ENCODE measurements at regions not wholly inside any gene's neighbourhood (a gene's known extent, or its start where the extent isn't known, plus 50 kb on each side); places are given as distances from the start of the nearest gene placed in this dataset.
"Not testable (repeated sequence)": the region's sequence is repeated elsewhere in the genome, so short reads cannot be mapped to it uniquely, and the experiment has no call there.

- DNase-seq; in situ Hi-C loops (cut with MboI; ENCODE audit: low pct_unique_long_range_greater_than_20kb, low sequenced_read_pairs): not testable (repeated sequence)
Observed at GRCh38 chr6:53423560-53423959, 74.8 kb upstream of the ELOVL5 start.

GRCh38 chr6:53419026-53419425, 70.3 kb upstream of the ELOVL5 start:
- no peak for DNase-seq
- in situ Hi-C loops (cut with MboI; ENCODE audit: low pct_unique_long_range_greater_than_20kb, low sequenced_read_pairs): no loop called here

GRCh38 chr6:53418288-53418687, 69.5 kb upstream of the ELOVL5 start:
- in situ Hi-C loops (cut with MboI; ENCODE audit: low pct_unique_long_range_greater_than_20kb, low sequenced_read_pairs): no loop called here
- no peak for DNase-seq

- no peak for DNase-seq
- in situ Hi-C loops (cut with MboI; ENCODE audit: low pct_unique_long_range_greater_than_20kb, low sequenced_read_pairs): no loop called here
Observed at GRCh38 chr6:53417141-53417540, 68.4 kb upstream of the ELOVL5 start.

- in situ Hi-C loops (cut with MboI; ENCODE audit: low pct_unique_long_range_greater_than_20kb, low sequenced_read_pairs): no loop called here
- DNase-seq: no peak
Observed at GRCh38 chr6:53413326-53413725, 64.6 kb upstream of the ELOVL5 start.

- in situ Hi-C loops (cut with MboI; ENCODE audit: low pct_unique_long_range_greater_than_20kb, low sequenced_read_pairs): no loop called here
- no peak for DNase-seq
Observed at GRCh38 chr6:53412751-53413150, 64.0 kb upstream of the ELOVL5 start.

GRCh38 chr6:53412021-53412715, 63.4 kb upstream of the ELOVL5 start:
- in situ Hi-C loops (cut with MboI; ENCODE audit: low pct_unique_long_range_greater_than_20kb, low sequenced_read_pairs): no loop called here

GRCh38 chr6:53411451-53411850, 62.7 kb upstream of the ELOVL5 start:
- DNase-seq: no peak
- in situ Hi-C loops (cut with MboI; ENCODE audit: low pct_unique_long_range_greater_than_20kb, low sequenced_read_pairs): no loop called here

More at GRCh38 chr6:53412021-53412715, 63.4 kb upstream of the ELOVL5 start:
- no peak for DNase-seq

- peak; percentile 59 for DNase-seq
- in situ Hi-C loops (cut with MboI; ENCODE audit: low pct_unique_long_range_greater_than_20kb, low sequenced_read_pairs): no loop called here
Observed at GRCh38 chr6:53410508-53411258, 61.9 kb upstream of the ELOVL5 start.

- in situ Hi-C loops (cut with MboI; ENCODE audit: low pct_unique_long_range_greater_than_20kb, low sequenced_read_pairs): no loop called here
- no peak for DNase-seq
Observed at GRCh38 chr6:53408826-53409225, 60.1 kb upstream of the ELOVL5 start.

- no peak for DNase-seq
- in situ Hi-C loops (cut with MboI; ENCODE audit: low pct_unique_long_range_greater_than_20kb, low sequenced_read_pairs): no loop called here
Observed at GRCh38 chr6:53399027-53399344, 50.2 kb upstream of the ELOVL5 start.

GRCh38 chr6:53398247-53399026, 49.7 kb upstream of the ELOVL5 start:
- in situ Hi-C loops (cut with MboI; ENCODE audit: low pct_unique_long_range_greater_than_20kb, low sequenced_read_pairs): no loop called here
- no peak for DNase-seq
